ENCODE measurements at regions not wholly inside any gene's neighbourhood (a gene's known extent, or its start where the extent isn't known, plus 50 kb on each side); places are given as distances from the start of the nearest gene placed in this dataset.

DNA sequence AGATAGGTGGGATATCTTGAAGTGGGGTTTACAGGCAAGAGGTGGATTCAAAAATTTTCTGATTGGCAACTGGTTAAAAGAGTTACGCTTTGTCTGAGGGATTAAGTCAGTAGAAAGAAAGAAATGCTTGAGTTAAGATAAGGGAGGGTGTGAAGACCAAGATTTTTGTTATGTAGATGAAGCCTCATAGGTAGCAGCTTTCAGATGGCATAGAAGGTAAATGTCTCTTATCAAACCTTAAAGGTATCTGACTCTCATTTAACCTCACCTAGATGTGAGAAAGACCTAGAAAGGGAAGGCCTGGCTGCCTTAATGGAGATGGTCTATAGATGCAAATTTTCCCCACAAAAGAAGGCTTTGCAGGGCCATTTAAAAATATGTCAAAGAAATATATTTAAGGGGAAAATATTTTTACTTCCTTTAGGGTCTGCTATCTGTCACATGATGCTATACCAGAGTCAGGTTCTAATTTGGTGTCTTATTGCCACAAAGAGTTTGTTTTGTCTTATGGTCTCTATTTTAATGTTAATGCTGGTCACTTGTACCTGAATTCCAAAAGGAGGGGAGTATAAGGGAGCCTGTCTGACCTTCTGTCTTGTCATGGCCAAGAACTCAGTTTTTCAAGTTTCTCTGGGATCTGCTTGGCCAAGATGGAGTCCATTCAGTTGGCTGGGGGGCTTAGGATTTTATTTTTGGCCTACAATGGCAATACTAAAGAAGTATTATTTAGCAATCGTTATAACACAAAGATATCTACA lies 699.1 kb upstream of the AMOT start:
- TF ChIP-seq GLIS3 (CRISPR knock-in tag; IDR thresholded peaks at IDR 0.05) (no peak), ISL1 (CRISPR knock-in tag; IDR thresholded peaks at IDR 0.05) (no peak), ESRRG (CRISPR knock-in tag; IDR thresholded peaks at IDR 0.05) (no peak), RARB (CRISPR knock-in tag; IDR thresholded peaks at IDR 0.05) (no peak), PPARA (CRISPR knock-in tag; IDR thresholded peaks at IDR 0.05; ENCODE audit: borderline replicate concordance) (no peak), ZNF70 (CRISPR knock-in tag; IDR thresholded peaks at IDR 0.05) (no peak), ZFP30 (CRISPR knock-in tag; IDR thresholded peaks at IDR 0.05) (no peak), TCF4 (CRISPR knock-in tag; IDR thresholded peaks at IDR 0.05; ENCODE audit: borderline replicate concordance) (no peak), TOX (CRISPR knock-in tag; IDR thresholded peaks at IDR 0.05; ENCODE audit: borderline replicate concordance) (no peak), ZFP3 (CRISPR knock-in tag; IDR thresholded peaks at IDR 0.05) (no peak), OSR1 (CRISPR knock-in tag; IDR thresholded peaks at IDR 0.05) (no peak), ZC3H10 (CRISPR knock-in tag; IDR thresholded peaks at IDR 0.05) (no peak), ZNF8 (CRISPR knock-in tag; IDR thresholded peaks at IDR 0.05) (no peak)
- TF ChIP-seq, protein P1, sequence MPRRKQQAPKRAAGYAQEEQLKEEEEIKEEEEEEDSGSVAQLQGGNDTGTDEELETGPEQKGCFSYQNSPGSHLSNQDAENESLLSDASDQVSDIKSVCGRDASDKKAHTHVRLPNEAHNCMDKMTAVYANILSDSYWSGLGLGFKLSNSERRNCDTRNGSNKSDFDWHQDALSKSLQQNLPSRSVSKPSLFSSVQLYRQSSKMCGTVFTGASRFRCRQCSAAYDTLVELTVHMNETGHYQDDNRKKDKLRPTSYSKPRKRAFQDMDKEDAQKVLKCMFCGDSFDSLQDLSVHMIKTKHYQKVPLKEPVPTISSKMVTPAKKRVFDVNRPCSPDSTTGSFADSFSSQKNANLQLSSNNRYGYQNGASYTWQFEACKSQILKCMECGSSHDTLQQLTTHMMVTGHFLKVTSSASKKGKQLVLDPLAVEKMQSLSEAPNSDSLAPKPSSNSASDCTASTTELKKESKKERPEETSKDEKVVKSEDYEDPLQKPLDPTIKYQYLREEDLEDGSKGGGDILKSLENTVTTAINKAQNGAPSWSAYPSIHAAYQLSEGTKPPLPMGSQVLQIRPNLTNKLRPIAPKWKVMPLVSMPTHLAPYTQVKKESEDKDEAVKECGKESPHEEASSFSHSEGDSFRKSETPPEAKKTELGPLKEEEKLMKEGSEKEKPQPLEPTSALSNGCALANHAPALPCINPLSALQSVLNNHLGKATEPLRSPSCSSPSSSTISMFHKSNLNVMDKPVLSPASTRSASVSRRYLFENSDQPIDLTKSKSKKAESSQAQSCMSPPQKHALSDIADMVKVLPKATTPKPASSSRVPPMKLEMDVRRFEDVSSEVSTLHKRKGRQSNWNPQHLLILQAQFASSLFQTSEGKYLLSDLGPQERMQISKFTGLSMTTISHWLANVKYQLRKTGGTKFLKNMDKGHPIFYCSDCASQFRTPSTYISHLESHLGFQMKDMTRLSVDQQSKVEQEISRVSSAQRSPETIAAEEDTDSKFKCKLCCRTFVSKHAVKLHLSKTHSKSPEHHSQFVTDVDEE (CRISPR knock-in tag; IDR thresholded peaks at IDR 0.05), result no peak
- TF ChIP-seq, protein P2, sequence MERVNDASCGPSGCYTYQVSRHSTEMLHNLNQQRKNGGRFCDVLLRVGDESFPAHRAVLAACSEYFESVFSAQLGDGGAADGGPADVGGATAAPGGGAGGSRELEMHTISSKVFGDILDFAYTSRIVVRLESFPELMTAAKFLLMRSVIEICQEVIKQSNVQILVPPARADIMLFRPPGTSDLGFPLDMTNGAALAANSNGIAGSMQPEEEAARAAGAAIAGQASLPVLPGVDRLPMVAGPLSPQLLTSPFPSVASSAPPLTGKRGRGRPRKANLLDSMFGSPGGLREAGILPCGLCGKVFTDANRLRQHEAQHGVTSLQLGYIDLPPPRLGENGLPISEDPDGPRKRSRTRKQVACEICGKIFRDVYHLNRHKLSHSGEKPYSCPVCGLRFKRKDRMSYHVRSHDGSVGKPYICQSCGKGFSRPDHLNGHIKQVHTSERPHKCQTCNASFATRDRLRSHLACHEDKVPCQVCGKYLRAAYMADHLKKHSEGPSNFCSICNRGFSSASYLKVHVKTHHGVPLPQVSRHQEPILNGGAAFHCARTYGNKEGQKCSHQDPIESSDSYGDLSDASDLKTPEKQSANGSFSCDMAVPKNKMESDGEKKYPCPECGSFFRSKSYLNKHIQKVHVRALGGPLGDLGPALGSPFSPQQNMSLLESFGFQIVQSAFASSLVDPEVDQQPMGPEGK (CRISPR knock-in tag; IDR thresholded peaks at IDR 0.05; ENCODE audit: borderline replicate concordance), result no peak
- TF ChIP-seq, protein P3, sequence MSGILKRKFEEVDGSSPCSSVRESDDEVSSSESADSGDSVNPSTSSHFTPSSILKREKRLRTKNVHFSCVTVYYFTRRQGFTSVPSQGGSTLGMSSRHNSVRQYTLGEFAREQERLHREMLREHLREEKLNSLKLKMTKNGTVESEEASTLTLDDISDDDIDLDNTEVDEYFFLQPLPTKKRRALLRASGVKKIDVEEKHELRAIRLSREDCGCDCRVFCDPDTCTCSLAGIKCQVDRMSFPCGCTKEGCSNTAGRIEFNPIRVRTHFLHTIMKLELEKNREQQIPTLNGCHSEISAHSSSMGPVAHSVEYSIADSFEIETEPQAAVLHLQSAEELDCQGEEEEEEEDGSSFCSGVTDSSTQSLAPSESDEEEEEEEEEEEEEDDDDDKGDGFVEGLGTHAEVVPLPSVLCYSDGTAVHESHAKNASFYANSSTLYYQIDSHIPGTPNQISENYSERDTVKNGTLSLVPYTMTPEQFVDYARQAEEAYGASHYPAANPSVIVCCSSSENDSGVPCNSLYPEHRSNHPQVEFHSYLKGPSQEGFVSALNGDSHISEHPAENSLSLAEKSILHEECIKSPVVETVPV (CRISPR knock-in tag; IDR thresholded peaks at IDR 0.05), result no peak
- TF ChIP-seq, protein P4, sequence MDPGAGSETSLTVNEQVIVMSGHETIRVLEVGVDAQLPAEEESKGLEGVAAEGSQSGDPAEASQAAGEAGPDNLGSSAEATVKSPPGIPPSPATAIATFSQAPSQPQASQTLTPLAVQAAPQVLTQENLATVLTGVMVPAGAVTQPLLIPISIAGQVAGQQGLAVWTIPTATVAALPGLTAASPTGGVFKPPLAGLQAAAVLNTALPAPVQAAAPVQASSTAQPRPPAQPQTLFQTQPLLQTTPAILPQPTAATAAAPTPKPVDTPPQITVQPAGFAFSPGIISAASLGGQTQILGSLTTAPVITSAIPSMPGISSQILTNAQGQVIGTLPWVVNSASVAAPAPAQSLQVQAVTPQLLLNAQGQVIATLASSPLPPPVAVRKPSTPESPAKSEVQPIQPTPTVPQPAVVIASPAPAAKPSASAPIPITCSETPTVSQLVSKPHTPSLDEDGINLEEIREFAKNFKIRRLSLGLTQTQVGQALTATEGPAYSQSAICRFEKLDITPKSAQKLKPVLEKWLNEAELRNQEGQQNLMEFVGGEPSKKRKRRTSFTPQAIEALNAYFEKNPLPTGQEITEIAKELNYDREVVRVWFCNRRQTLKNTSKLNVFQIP (CRISPR knock-in tag; IDR thresholded peaks at IDR 0.05; ENCODE audit: borderline replicate concordance, low read depth), result no peak

DNA sequence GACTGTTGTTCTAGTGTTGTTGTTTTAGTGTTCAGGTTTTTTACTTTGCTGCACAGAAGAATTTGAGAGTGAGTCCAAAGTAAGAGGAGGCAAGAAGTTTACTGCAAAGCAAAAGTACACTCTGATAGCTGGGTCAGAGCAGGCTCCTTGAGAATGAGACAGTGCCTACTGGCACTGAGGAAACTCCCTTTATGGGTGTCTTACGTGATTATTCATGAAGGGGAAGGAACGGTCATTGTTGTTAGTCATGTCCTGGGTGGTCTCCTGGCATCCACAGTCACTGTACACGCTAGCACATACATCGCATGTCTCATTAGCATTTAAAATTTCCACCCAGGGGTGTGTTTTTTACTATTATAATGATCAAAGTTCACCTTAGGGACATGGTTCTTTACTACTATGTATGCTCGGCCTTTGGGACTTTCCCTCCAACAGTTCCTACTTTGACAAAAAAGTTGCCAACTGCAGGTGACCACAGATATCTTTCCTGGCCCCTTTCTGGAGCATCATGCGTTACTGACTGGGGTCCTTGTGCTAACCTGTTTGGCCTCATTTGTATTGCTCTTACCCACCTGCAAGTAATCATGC lies 688.9 kb upstream of the AMOT start:
- TF ChIP-seq ZC3H10 (CRISPR knock-in tag; IDR thresholded peaks at IDR 0.05) (no peak), TCF4 (CRISPR knock-in tag; IDR thresholded peaks at IDR 0.05; ENCODE audit: borderline replicate concordance) (no peak), OSR1 (CRISPR knock-in tag; IDR thresholded peaks at IDR 0.05) (no peak), ZNF565 (CRISPR knock-in tag; conservative IDR thresholded peaks at IDR 0.05; ENCODE audit: low read depth) (no peak), ESRRG (CRISPR knock-in tag; IDR thresholded peaks at IDR 0.05) (no peak), GLIS3 (CRISPR knock-in tag; IDR thresholded peaks at IDR 0.05) (no peak)
- TF ChIP-seq, protein P1 (CRISPR knock-in tag; IDR thresholded peaks at IDR 0.05), result no peak
- TF ChIP-seq, protein P5, sequence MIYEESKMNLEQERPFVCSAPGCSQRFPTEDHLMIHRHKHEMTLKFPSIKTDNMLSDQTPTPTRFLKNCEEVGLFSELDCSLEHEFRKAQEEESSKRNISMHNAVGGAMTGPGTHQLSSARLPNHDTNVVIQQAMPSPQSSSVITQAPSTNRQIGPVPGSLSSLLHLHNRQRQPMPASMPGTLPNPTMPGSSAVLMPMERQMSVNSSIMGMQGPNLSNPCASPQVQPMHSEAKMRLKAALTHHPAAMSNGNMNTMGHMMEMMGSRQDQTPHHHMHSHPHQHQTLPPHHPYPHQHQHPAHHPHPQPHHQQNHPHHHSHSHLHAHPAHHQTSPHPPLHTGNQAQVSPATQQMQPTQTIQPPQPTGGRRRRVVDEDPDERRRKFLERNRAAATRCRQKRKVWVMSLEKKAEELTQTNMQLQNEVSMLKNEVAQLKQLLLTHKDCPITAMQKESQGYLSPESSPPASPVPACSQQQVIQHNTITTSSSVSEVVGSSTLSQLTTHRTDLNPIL (CRISPR knock-in tag; IDR thresholded peaks at IDR 0.05; ENCODE audit: low read depth), result no peak
- no peak for ATAC-seq

More for the DNA sequence above, 699.1 kb upstream of the AMOT start:
- no peak for ATAC-seq

Data from SK-N-SH treated with all-trans-retinoic acid at 6 μM for 48 hours (cell line).